ENCODE measurements at regions not wholly inside any gene's neighbourhood (a gene's known extent, or its start where the extent isn't known, plus 50 kb on each side); places are given as distances from the start of the nearest gene placed in this dataset.
"Not testable (repeated sequence)": the region's sequence is repeated elsewhere in the genome, so short reads cannot be mapped to it uniquely, and the experiment has no call there.

- not testable (repeated sequence) for DNase-seq
Observed at GRCh38 chr7:6991169-6991611, 165.1 kb upstream of the CCZ1B start.

GRCh38 chr7:6991686-6992085 lies 165.6 kb upstream of the CCZ1B start:
- not testable (repeated sequence) for DNase-seq

- not testable (repeated sequence) for DNase-seq
Observed at GRCh38 chr7:6992133-6992532, 166.1 kb upstream of the CCZ1B start.

GRCh38 chr7:6995026-6995425 lies 169.0 kb upstream of the CCZ1B start:
- not testable (repeated sequence) for DNase-seq

GRCh38 chr7:6995493-6996289 lies 169.6 kb upstream of the CCZ1B start:
- not testable (repeated sequence) for DNase-seq

- DNase-seq, result not testable (repeated sequence)
Observed at GRCh38 chr7:6999067-6999666, 173.1 kb upstream of the CCZ1B start.

- DNase-seq, result no peak
Observed at GRCh38 chr7:7002418-7003062, 176.5 kb upstream of the CCZ1B start.

GRCh38 chr7:7005303-7005702 lies 177.0 kb upstream of the C1GALT1 start:
- DNase-seq, result no peak

GRCh38 chr7:7005949-7006348 lies 176.4 kb upstream of the C1GALT1 start:
- not testable (repeated sequence) for DNase-seq

- DNase-seq, result not testable (repeated sequence)
Observed at GRCh38 chr7:7011241-7011640, 171.1 kb upstream of the C1GALT1 start.

GRCh38 chr7:7011751-7012150 lies 170.6 kb upstream of the C1GALT1 start:
- DNase-seq, result not testable (repeated sequence)

GRCh38 chr7:7014827-7015595 lies 167.3 kb upstream of the C1GALT1 start:
- DNase-seq, result no peak

- no peak for DNase-seq
Observed at GRCh38 chr7:7017707-7018280, 164.6 kb upstream of the C1GALT1 start.

- no peak for DNase-seq
Observed at GRCh38 chr7:7018290-7018689, 164.1 kb upstream of the C1GALT1 start.

- no peak for DNase-seq
Observed at GRCh38 chr7:7032221-7032620, 150.1 kb upstream of the C1GALT1 start.

GRCh38 chr7:7035851-7036250 lies 146.5 kb upstream of the C1GALT1 start:
- no peak for DNase-seq

GRCh38 chr7:7042286-7042893 lies 140.0 kb upstream of the C1GALT1 start:
- not testable (repeated sequence) for DNase-seq

- no peak for DNase-seq
Observed at GRCh38 chr7:7044806-7045205, 137.5 kb upstream of the C1GALT1 start.

- DNase-seq, result no peak
Observed at GRCh38 chr7:7048213-7048612, 134.1 kb upstream of the C1GALT1 start.

GRCh38 chr7:7051206-7051877 lies 131.0 kb upstream of the C1GALT1 start:
- no peak for DNase-seq

GRCh38 chr7:7054252-7054830 lies 128.0 kb upstream of the C1GALT1 start:
- DNase-seq, result no peak
